ENCODE measurements at regions not wholly inside any gene's neighbourhood (a gene's known extent, or its start where the extent isn't known, plus 50 kb on each side); places are given as distances from the start of the nearest gene placed in this dataset.

DNA sequence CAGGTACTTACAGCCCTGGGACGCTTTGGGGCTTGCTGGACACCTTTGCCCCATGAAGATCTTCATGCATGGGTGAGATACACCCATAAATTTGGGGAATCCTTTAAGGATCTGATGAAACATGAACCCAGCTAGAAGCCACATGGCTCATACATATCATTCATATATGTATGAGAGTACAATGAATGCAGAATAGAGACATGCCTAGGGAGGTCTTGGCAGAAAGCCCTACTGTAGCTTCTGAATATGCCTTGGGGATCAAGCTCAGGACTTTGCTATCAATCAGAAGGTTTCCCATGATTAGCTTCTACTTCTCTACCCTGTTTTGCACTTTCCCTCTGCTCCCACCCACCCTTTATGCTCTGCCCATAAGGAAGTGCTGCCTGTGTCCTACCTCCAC lies 368.4 kb downstream of the LPIN1 start:
- Histone ChIP-seq H3K4me2 (ENCODE audit: insufficient read depth, low read length) (no peak overlapping the region), H3K9ac (replicated peaks; ENCODE audit: extremely low read depth, insufficient read depth, low read length) (no peak overlapping the region), H3K27me3 (ENCODE audit: control insufficient read depth in 2 of 2, insufficient read depth in 2 of 2, low read length in 2 of 2) (no peaks in the 10 kb centered on the region), H4K20me1 (replicated peaks; ENCODE audit: control insufficient read depth, extremely low read depth, insufficient read depth, low read length) (no peaks in the 10 kb centered on the region), H3K4me1 (ENCODE audit: control insufficient read depth, extremely low read depth, insufficient read depth, low read length) (no peaks in the 10 kb centered on the region), H3K79me2 (ENCODE audit: control insufficient read depth, insufficient read depth, low read length) (no peaks in the 10 kb centered on the region), H2AFZ (ENCODE audit: low read depth, low read length) (no peak overlapping the region), H3K36me3 (ENCODE audit: control insufficient read depth in 2 of 2, extremely low read depth in 1 of 2, insufficient read depth in 2 of 2, low read length in 2 of 2) (no peaks in the 10 kb centered on the region), H3K27ac (ENCODE audit: insufficient read depth, low read depth, low read length) (no peak overlapping the region), H3K4me3 (replicated peaks in 1 of 3; ENCODE audit: insufficient read depth in 1 of 3, low read depth in 1 of 3, low read length in 3 of 3) (no peak overlapping the region), H3K9me1 (replicated peaks; ENCODE audit: control insufficient read depth, extremely low read depth, insufficient read depth, low read length) (no peaks in the 10 kb centered on the region), H3K9me3 (replicated peaks; ENCODE audit: control insufficient read depth, insufficient read depth, low read length) (no peaks in the 10 kb centered on the region)
- intact Hi-C loops (cut with micrococcal nuclease) (no loop called here), dilution Hi-C loops (cut with MboI; ENCODE audit: extremely low pct_ligation_motif_present, low sequenced_read_pairs) (no loop called here)
- no peak for DNase-seq (ENCODE audit: low read depth, low spot score)
- CTCF ChIA-PET: interaction anchor here (0.9 kb wide), 1 partner anchor 387 kb away, joined by 3 read pairs; no protein-coding TSS in a partner anchor
- POLR2A ChIA-PET: no interaction called here
- FAIRE-seq: no peak
- no TSS peak for BruUV-seq (replicated peaks)
- TF ChIP-seq GATA2 (IDR thresholded peaks at IDR 0.05; ENCODE audit: insufficient read depth, insufficient read length, low read depth, low read length): no peak

DNA sequence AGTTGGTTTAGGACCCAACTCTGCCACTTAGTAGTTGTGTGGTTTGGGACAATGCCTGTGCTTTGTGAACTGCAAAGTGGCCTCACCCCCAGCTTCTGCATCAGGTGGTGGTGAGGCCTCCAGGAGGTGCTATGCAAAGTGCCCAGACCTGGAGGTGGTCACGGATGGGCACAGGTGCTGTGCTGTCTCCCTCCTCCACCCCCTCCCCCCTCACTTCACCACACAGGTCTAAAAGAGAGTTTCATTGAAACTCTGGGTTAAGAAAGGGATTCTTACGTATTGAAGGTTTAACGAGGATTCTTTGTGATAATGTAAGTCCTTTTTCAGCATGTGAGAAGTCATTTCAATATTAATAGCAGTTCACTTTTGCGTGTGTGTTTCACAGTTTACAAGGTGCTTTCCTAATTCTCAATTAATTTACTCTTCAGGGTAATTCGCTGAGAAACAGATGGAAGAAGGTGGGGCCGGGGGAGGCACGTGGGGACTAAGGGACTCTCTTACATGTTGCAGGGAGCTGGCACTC lies 369.9 kb downstream of the LPIN1 start:
- Histone ChIP-seq H3K4me2 (ENCODE audit: insufficient read depth, low read length) (no peak overlapping the region), H3K9ac (replicated peaks; ENCODE audit: extremely low read depth, insufficient read depth, low read length) (no peak overlapping the region), H3K4me3 (replicated peaks in 1 of 3; ENCODE audit: insufficient read depth in 1 of 3, low read depth in 1 of 3, low read length in 3 of 3) (no peak overlapping the region), H4K20me1 (replicated peaks; ENCODE audit: control insufficient read depth, extremely low read depth, insufficient read depth, low read length) (no peaks in the 10 kb centered on the region), H2AFZ (ENCODE audit: low read depth, low read length) (no peak overlapping the region), H3K9me3 (replicated peaks; ENCODE audit: control insufficient read depth, insufficient read depth, low read length) (no peaks in the 10 kb centered on the region), H3K27ac (ENCODE audit: insufficient read depth, low read depth, low read length) (no peak overlapping the region), H3K36me3 (ENCODE audit: control insufficient read depth in 2 of 2, extremely low read depth in 1 of 2, insufficient read depth in 2 of 2, low read length in 2 of 2) (no peaks in the 10 kb centered on the region), H3K9me1 (replicated peaks; ENCODE audit: control insufficient read depth, extremely low read depth, insufficient read depth, low read length) (no peaks in the 10 kb centered on the region), H3K27me3 (ENCODE audit: control insufficient read depth in 2 of 2, insufficient read depth in 2 of 2, low read length in 2 of 2) (no peaks in the 10 kb centered on the region), H3K79me2 (ENCODE audit: control insufficient read depth, insufficient read depth, low read length) (no peaks in the 10 kb centered on the region), H3K4me1 (ENCODE audit: control insufficient read depth, extremely low read depth, insufficient read depth, low read length) (no peaks in the 10 kb centered on the region)
- CTCF ChIA-PET: no interaction called here
- intact Hi-C loops (cut with micrococcal nuclease) (no loop called here), dilution Hi-C loops (cut with MboI; ENCODE audit: extremely low pct_ligation_motif_present, low sequenced_read_pairs) (no loop called here)
- POLR2A ChIA-PET: no interaction called here
- BruUV-seq (replicated peaks): no TSS peak
- FAIRE-seq (no peak), DNase-seq (ENCODE audit: low read depth, low spot score) (no peak)
- TF ChIP-seq, protein P1, sequence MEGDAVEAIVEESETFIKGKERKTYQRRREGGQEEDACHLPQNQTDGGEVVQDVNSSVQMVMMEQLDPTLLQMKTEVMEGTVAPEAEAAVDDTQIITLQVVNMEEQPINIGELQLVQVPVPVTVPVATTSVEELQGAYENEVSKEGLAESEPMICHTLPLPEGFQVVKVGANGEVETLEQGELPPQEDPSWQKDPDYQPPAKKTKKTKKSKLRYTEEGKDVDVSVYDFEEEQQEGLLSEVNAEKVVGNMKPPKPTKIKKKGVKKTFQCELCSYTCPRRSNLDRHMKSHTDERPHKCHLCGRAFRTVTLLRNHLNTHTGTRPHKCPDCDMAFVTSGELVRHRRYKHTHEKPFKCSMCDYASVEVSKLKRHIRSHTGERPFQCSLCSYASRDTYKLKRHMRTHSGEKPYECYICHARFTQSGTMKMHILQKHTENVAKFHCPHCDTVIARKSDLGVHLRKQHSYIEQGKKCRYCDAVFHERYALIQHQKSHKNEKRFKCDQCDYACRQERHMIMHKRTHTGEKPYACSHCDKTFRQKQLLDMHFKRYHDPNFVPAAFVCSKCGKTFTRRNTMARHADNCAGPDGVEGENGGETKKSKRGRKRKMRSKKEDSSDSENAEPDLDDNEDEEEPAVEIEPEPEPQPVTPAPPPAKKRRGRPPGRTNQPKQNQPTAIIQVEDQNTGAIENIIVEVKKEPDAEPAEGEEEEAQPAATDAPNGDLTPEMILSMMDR (IDR thresholded peaks at IDR 0.05; ENCODE audit: extremely low read depth in 1 of 2, insufficient read depth in 1 of 2, low read depth in 1 of 2, low read length in 2 of 2): no peak
- TF ChIP-seq POLR2A (IDR thresholded peaks at IDR 0.05; ENCODE audit: low read depth, low read length) (no peak), MYC (IDR thresholded peaks at IDR 0.05; ENCODE audit: low read depth, low read length) (no peak), FOS (IDR thresholded peaks at IDR 0.05; ENCODE audit: borderline replicate concordance, insufficient read depth, low read length) (no peak), JUN (IDR thresholded peaks at IDR 0.05; ENCODE audit: borderline replicate concordance, insufficient read depth, insufficient read length, low read depth) (no peak), POLR2AphosphoS5 (IDR thresholded peaks at IDR 0.05; ENCODE audit: insufficient read depth, low read depth, low read length) (no peak), EZH2 (IDR thresholded peaks at IDR 0.05; ENCODE audit: borderline replicate concordance, low read depth, low read length, severe bottlenecking) (no peak), GATA2 (IDR thresholded peaks at IDR 0.05; ENCODE audit: insufficient read depth, insufficient read length, low read depth, low read length) (no peak)
- TF ChIP-seq, protein P2, sequence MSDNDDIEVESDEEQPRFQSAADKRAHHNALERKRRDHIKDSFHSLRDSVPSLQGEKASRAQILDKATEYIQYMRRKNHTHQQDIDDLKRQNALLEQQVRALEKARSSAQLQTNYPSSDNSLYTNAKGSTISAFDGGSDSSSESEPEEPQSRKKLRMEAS (IDR thresholded peaks at IDR 0.05; ENCODE audit: insufficient read depth, insufficient read length): no peak

All from endothelial cell of umbilical vein (primary cell).